ENCODE measurements at regions not wholly inside any gene's neighbourhood (a gene's known extent, or its start where the extent isn't known, plus 50 kb on each side); places are given as distances from the start of the nearest gene placed in this dataset.

DNA sequence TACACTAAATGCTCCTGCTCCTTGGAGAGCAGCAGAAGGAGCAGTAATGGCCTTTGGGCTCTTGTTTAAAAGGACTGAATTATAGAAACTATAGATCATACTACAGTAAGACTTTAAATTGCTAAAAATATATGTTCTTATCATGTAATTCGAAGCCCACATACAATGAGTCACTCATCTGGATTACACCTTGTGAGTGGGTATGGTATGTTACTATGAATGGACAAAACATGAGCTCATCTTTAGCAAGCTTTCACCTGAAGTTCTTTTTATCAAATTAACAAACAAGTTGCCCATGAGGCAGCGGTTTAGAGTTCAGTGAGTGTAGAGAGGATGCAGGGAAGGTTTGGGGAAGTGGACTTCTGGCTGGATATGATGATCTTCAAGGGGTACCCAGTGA lies 114.4 kb upstream of the CCN2 start:
- ATAC-seq (ENCODE audit: low FRiP score) (no peak), DNase-seq (ENCODE audit: low spot score) (no peak)
- TF ChIP-seq, protein P1, sequence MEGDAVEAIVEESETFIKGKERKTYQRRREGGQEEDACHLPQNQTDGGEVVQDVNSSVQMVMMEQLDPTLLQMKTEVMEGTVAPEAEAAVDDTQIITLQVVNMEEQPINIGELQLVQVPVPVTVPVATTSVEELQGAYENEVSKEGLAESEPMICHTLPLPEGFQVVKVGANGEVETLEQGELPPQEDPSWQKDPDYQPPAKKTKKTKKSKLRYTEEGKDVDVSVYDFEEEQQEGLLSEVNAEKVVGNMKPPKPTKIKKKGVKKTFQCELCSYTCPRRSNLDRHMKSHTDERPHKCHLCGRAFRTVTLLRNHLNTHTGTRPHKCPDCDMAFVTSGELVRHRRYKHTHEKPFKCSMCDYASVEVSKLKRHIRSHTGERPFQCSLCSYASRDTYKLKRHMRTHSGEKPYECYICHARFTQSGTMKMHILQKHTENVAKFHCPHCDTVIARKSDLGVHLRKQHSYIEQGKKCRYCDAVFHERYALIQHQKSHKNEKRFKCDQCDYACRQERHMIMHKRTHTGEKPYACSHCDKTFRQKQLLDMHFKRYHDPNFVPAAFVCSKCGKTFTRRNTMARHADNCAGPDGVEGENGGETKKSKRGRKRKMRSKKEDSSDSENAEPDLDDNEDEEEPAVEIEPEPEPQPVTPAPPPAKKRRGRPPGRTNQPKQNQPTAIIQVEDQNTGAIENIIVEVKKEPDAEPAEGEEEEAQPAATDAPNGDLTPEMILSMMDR (IDR thresholded peaks at IDR 0.05), result no peak

GRCh38 chr6:132063738-132064137 lies 112.6 kb upstream of the CCN2 start:
- DNase-seq (ENCODE audit: low spot score), result no peak
- TF ChIP-seq, protein P1 (IDR thresholded peaks at IDR 0.05), result no peak
- no peak for ATAC-seq (ENCODE audit: low FRiP score)

DNA sequence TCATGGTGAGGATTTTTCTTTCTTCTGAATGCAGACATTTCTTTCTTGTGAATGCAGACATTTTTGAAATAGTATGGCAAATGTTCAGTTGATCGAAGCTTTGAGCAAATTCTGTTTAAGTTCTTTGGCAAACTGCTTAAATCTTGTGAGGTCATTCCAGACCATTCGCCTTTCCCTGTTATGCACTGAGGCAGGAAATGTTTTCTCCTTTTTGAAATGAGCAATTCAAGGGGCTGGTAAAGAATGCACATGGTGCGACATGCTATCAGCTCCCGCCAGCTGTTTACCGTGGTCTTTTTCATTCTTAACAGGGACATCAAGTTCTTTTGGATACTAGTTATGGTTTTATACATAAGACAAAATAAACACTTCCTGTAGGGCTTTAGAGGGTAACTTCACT lies 112.0 kb upstream of the CCN2 start:
- DNase-seq (ENCODE audit: low spot score) (no peak), ATAC-seq (ENCODE audit: low FRiP score) (no peak)
- TF ChIP-seq, protein P1 (IDR thresholded peaks at IDR 0.05), result no peak

DNA sequence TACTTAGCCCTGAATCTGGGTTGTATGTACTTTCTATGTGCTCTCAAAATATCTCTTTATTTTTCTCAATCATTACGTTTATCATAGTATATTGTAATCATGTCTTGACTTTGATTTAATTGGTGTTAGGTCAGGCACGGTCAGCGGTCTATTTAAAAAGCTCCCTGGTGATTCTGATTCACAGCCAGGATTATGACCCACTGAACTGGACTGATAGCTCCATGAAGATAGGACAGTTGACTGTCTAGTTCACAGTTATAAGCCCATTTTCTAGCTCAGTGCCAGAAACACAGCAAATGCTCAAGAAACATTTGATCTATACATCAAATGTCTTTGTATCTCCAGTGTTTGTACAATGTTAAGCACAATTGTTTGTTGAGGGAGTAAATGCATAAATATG lies 111.5 kb upstream of the CCN2 start:
- TF ChIP-seq, protein P1 (IDR thresholded peaks at IDR 0.05), result no peak
- DNase-seq (ENCODE audit: low spot score) (no peak), ATAC-seq (ENCODE audit: low FRiP score) (no peak)

DNA sequence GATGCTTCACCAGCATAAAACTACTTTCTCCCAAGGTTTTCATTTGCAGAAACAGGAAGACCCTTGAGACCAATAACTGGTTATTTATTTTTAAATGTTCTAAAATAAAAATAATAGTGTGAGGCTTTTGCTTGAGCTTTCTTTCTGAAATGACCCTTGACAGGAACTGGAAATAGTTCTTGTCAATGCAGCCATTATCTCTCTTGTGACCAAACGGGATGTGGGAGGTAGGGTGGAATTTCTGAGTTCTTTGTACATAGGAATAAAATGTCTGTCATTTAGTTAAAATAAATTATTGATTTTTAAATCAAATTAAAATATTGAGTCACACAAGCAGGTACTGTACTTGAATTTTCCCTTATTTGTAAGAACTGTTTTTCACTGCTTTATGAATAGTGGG lies 110.2 kb upstream of the CCN2 start:
- ATAC-seq (ENCODE audit: low FRiP score), result no peak
- DNase-seq (ENCODE audit: low spot score), result no peak
- TF ChIP-seq, protein P1 (IDR thresholded peaks at IDR 0.05), result no peak

GRCh38 chr6:132060591-132060990 lies 109.4 kb upstream of the CCN2 start:
- ATAC-seq (ENCODE audit: low FRiP score), result no peak
- DNase-seq (ENCODE audit: low spot score), result no peak
- TF ChIP-seq, protein P1 (IDR thresholded peaks at IDR 0.05), result no peak

DNA sequence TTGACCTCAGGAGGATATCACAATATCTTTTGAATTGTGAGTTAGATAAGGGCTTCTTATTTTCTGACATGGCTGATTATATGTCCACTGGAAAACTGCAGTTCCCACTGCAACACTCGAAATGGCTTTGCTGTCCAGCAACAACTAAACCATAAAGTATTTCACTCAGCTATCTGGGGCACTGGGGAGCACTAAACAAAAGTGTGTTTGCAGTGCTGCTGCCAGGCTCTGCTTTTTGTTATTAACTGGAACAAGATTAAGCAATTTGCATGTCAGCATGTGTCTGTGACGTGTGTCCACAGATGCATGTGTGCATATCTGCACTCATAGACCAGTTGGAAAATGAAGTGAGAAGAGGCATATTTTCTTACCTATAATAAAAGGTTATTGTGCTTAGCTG lies 107.8 kb upstream of the CCN2 start:
- DNase-seq (ENCODE audit: low spot score) (no peak), ATAC-seq (ENCODE audit: low FRiP score) (no peak)
- TF ChIP-seq, protein P1 (IDR thresholded peaks at IDR 0.05), result no peak
